AG04449 (cell line): ENCODE measurements at regions not wholly inside any gene's neighbourhood (a gene's known extent, or its start where the extent isn't known, plus 50 kb on each side); places are given as distances from the start of the nearest gene placed in this dataset.

Source experiments
- CTCF ChIA-PET: fragments of 350-600 bp; formaldehyde crosslinking; extraction: SDS; loops from one replicate; lab custom pipeline; 2021; ENCODE audit warnings: antibody characterized with exemption; lab: Yijun Ruan, JAX
- POLR2A ChIA-PET: fragments of 400-600, 350-600 bp; formaldehyde crosslinking; extraction: SDS; loops from one replicate; lab custom pipeline; 2020; ENCODE audit warnings: antibody characterized with exemption, inconsistent platforms; lab: Yijun Ruan, JAX
- DNase-seq: peaks from one replicate; pipeline ENCODE4 v3.0.0-alpha.2; 2010; ENCODE audit warnings: low read depth, low spot score
- H3K4me3 ChIP-seq: 2 replicates; pipeline ENCODE4 v1.5.1; 2011; ENCODE audit warnings: low read depth, mild to moderate bottlenecking, control low read depth, low read length
- TF ChIP-seq, protein P1 (sequence below): IDR thresholded peaks from one replicate; pipeline ENCODE4 v1.5.1; 2011; ENCODE audit warnings: mild to moderate bottlenecking, moderate library complexity, low read length, control low read depth, inconsistent platforms; ENCODE audit not compliant: insufficient read depth; ENCODE audit errors: missing control alignments

DNA sequence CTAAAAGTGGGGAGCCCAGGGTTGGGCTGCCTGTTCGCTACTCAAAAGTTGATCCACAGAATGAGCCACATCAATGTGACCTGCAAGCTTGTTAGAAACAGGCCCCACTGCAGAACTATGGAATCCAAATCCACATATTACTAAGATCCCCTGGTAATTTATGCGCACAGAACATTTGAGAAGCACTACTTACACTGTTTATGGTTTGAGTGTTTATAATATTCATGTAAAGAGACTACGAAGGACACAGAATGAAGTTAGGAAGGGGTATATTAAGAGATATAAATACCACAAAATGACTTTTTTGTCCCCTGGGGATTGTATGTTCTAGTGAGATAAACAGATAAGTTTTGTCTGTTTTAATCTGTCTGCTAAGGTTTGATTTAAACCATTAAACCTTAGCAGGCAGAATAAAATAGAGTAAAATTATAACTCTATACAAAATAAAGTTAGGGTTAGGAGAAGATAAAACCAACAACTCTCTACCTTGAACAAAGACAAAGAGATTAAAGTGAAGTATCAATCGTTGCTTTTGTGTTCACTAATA lies 666.9 kb upstream of the SOX9 start:
- H3K4me3 ChIP-seq: no peak overlapping the region
- CTCF ChIA-PET: no interaction called here
- POLR2A ChIA-PET: no interaction called here
- TF ChIP-seq, protein P1, sequence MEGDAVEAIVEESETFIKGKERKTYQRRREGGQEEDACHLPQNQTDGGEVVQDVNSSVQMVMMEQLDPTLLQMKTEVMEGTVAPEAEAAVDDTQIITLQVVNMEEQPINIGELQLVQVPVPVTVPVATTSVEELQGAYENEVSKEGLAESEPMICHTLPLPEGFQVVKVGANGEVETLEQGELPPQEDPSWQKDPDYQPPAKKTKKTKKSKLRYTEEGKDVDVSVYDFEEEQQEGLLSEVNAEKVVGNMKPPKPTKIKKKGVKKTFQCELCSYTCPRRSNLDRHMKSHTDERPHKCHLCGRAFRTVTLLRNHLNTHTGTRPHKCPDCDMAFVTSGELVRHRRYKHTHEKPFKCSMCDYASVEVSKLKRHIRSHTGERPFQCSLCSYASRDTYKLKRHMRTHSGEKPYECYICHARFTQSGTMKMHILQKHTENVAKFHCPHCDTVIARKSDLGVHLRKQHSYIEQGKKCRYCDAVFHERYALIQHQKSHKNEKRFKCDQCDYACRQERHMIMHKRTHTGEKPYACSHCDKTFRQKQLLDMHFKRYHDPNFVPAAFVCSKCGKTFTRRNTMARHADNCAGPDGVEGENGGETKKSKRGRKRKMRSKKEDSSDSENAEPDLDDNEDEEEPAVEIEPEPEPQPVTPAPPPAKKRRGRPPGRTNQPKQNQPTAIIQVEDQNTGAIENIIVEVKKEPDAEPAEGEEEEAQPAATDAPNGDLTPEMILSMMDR: no peak
- DNase-seq: no peak

DNA sequence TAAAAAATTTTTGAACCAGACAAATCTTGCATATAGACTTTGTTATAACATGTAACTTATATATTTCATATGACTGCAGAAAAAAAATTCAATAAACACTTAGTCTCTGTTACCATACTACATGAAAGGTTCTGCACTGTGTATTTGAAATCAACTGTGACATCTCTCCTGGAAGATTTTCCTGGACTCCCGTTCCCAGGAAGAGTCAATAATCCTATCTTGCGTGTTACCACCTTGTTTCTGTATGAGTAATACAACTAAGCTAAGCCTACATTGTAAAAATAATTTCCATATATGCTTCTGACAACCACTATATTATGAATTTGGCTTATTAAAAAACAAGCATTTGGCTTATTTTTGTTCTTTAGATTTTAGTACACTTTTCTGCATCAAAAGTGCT lies 665.6 kb upstream of the SOX9 start:
- no peak overlapping the region for H3K4me3 ChIP-seq
- ChIA-PET CTCF (interaction anchor here (0.5 kb wide), 1 partner anchor 559 kb away, joined by 3 read pairs; no protein-coding TSS in a partner anchor), POLR2A (no interaction called here)
- DNase-seq: no peak
- TF ChIP-seq, protein P1: no peak

DNA sequence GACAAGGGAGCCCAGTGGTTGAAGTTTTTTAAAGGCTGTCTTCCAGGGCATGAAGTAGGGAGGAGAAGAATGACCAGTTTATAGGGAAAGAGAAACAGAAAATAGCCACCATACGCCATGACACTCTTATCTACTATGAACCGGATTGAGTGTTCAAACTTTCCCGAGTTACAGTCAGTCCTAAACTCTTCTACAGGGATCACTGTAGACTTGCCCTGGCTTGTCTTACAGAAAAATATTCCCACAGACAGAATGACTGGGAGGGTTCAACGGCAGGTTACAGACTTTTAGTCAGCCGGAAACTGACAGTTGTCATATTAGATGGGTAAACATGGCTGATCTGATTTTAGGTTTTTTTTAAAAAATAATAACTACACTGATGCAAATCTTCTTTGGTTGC lies 662.5 kb upstream of the SOX9 start:
- H3K4me3 ChIP-seq: no peak overlapping the region
- no peak for DNase-seq
- POLR2A ChIA-PET: no interaction called here
- CTCF ChIA-PET: interaction anchor here (1.6 kb wide), 1 partner anchor 14 kb away, joined by 4 read pairs; no protein-coding TSS in a partner anchor
- TF ChIP-seq, protein P1: no peak

DNA sequence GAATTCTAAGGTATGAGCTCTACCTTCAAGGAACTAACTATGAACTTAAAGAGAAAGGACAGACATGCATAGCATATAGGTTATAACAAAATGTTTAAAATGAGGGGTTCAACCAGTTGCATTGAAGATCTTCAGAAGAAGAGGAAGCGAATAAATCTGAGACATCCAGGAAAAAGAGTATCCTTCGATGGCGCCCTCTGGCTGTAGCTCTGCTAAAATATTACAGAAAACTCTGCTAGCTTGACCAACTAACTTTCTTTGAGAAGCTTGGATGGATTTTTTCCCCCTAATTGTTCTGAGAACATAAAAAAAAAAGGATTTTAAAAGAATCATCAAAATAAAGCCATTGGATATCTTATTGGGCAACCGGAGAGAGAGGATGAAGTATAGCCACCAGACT lies 659.9 kb upstream of the SOX9 start:
- no peak for DNase-seq
- POLR2A ChIA-PET: interaction anchor here (0.6 kb wide), 1 partner anchor 71 kb away, joined by 3 read pairs; no protein-coding TSS in a partner anchor

DNA sequence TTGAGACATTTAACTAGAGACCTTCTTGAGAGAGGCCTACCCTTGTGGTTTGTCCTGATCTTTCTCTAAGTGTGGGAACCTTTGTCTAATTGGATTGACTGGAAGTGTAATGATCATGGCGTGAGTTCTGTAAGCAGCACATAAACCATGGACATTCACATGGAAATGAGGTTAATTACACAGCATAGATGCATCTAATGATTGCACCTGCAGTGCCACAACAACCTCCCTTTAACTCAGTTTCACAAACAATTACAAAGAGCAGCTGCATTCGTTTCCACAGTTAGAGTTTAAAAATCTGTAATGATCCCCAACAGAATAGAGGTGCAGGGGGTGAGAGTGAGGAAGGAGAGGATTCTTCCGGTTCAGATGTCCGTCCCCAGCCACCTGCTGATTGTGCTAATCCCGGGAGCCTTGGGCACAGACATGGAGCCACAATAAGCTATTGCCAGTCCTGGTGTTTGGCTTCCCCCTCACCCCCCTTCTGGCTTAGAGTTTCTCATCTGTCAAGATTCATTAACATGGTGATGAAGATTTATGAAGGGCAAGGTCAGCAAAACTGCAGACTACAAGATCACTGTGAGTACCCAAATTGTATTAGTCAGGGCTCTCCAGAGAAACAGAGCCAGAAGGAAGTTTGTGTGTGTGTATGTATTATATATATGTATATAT lies 659.2 kb upstream of the SOX9 start:
- no peak overlapping the region for H3K4me3 ChIP-seq
- ChIA-PET POLR2A (no interaction called here), CTCF (interaction anchor here (0.7 to 3.0 kb wide), 30 partner anchors 11 to 694 kb away, joined by 3 to 56 read pairs (median 4); partner anchors contain the start of gene SOX9)
- TF ChIP-seq, protein P1: no peak
- no peak for DNase-seq

More for the DNA sequence above, 659.9 kb upstream of the SOX9 start:
- CTCF ChIA-PET: interaction anchor here (0.6 to 3.0 kb wide), 36 partner anchors 11 to 694 kb away, joined by 3 to 56 read pairs (median 4); partner anchors contain the start of gene SOX9
- TF ChIP-seq, protein P1: peak; percentile 43
- no peak overlapping the region for H3K4me3 ChIP-seq

DNA sequence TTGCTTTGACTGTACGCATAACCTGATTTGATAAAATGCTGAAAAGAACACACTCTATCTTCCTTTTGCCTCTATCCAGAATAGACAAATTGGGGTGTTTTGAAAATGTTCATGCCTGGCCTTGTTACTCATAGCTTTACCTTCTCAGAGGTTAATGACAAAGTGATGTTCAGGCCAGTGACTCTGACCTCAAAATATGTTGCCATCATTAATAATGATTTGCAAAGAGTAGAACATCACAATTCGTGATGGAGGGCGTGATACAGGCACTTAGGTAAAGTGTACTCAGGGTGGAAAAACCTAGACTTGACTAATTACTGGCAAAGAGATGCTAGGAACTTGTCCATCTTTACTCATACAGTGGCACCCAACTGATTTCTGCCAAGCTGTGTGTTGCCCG lies 656.6 kb upstream of the SOX9 start:
- H3K4me3 ChIP-seq: no peak overlapping the region
- DNase-seq: no peak
- TF ChIP-seq, protein P1: no peak
- ChIA-PET CTCF (interaction anchor here (1.7 kb wide), 1 partner anchor 8 kb away, joined by 11 read pairs; no protein-coding TSS in a partner anchor), POLR2A (no interaction called here)
